H1 (cell line): ENCODE measurements at regions not wholly inside any gene's neighbourhood (a gene's known extent, or its start where the extent isn't known, plus 50 kb on each side); places are given as distances from the start of the nearest gene placed in this dataset.

Source experiments
- CTCF ChIA-PET: fragments of 300-600 bp; sonication (Branson Sonifier 250); formaldehyde crosslinking; loops from one replicate; lab custom pipeline; 2021; ENCODE audit not compliant: partially characterized antibody; lab: Charles Lee
- POLR2A ChIA-PET: fragments of 300-600 bp; sonication (Branson Sonifier 250); formaldehyde crosslinking; loops from one replicate; lab custom pipeline; 2021; ENCODE audit warnings: inconsistent platforms; ENCODE audit not compliant: partially characterized antibody; lab: Charles Lee
- DNase-seq, 2 experiments: peaks; one replicate each; pipeline versions ENCODE4 v3.0.0 to v3.0.0-alpha.2; 2010 to 2022; ENCODE audit warnings: low spot score in 2 of 2, low read depth in 1 of 2, mixed read lengths in 1 of 2
- FAIRE-seq: peaks from 2 replicates; lab custom pipeline; 2011; peaks lifted over from hg19 to GRCh38; lab: Jason Lieb, UNC
- H2AFZ ChIP-seq: 2 replicates; pipeline ENCODE4 v1.8.1; 2012; ENCODE audit warnings: low read length, inconsistent platforms
- H2AK5ac ChIP-seq: 2 replicates; pipeline ENCODE4 v1.6.1; 2013; ENCODE audit warnings: low read depth, low read length
- H2BK120ac ChIP-seq: replicated peaks from 2 replicates; pipeline ENCODE3; 2013; ENCODE audit warnings: low read depth, low read length, inconsistent platforms
- H2BK12ac ChIP-seq: 2 replicates; pipeline ENCODE4 v1.6.1; 2013; ENCODE audit warnings: low read depth, low read length
- H2BK15ac ChIP-seq: 2 replicates; pipeline ENCODE4 v1.6.1; 2013; ENCODE audit warnings: low read length
- H2BK20ac ChIP-seq: 2 replicates; pipeline ENCODE4 v1.6.1; 2013; ENCODE audit warnings: low read length
- H2BK5ac ChIP-seq: 2 replicates; pipeline ENCODE4 v1.6.1; 2013; ENCODE audit warnings: low read depth, low read length
- H3K14ac ChIP-seq: 2 replicates; pipeline ENCODE4 v1.6.1; 2013; ENCODE audit warnings: inconsistent platforms; ENCODE audit not compliant: insufficient read length
- H3K18ac ChIP-seq: 2 replicates; pipeline ENCODE4 v1.6.1; 2013; ENCODE audit warnings: low read length; ENCODE audit errors: extremely low read depth
- H3K23ac ChIP-seq: 2 replicates; pipeline ENCODE4 v1.6.1; 2013; ENCODE audit warnings: inconsistent platforms; ENCODE audit not compliant: insufficient read length
- H3K23me2 ChIP-seq: 2 replicates; pipeline ENCODE4 v1.6.1; 2013; ENCODE audit warnings: low read depth, low read length
- H3K27ac ChIP-seq: 2 replicates; pipeline ENCODE4 v1.6.1; 2011; ENCODE audit warnings: low read depth, low read length, inconsistent platforms
- H3K27me3 ChIP-seq, 4 experiments: replicated peaks in 1 of 4; 1 replicate in 1 of 4; 2 replicates in 3 of 4; pipeline versions ENCODE4 v1.6.1 to v1.8.1; 2011 to 2013; ENCODE audit warnings: low read length in 3 of 4, mild to moderate bottlenecking in 3 of 4, inconsistent platforms in 2 of 4, mixed read lengths in 2 of 4, moderate library complexity in 1 of 4; ENCODE audit not compliant: control insufficient read depth in 3 of 4, insufficient read depth in 3 of 4; ENCODE audit errors: extremely low read depth in 1 of 4
- H3K36me3 ChIP-seq, 4 experiments: 2 replicates each; pipeline versions ENCODE4 v1.6.1 to v1.8.1; 2011 to 2013; ENCODE audit warnings: mild to moderate bottlenecking in 4 of 4, low read length in 3 of 4, moderate library complexity in 2 of 4, control low read depth in 1 of 4, inconsistent platforms in 1 of 4; ENCODE audit not compliant: insufficient read depth in 4 of 4, control insufficient read depth in 2 of 4
- H3K4ac ChIP-seq: replicated peaks from 2 replicates; pipeline ENCODE3; 2013; ENCODE audit warnings: low read length, low read depth, mixed read lengths, inconsistent platforms; ENCODE audit not compliant: insufficient read length
- H3K4me1 ChIP-seq, 4 experiments: replicated peaks in 1 of 4; 1 replicate in 1 of 4; 2 replicates in 3 of 4; pipeline versions ENCODE4 v1.6.1 to v1.8.1; 2011 to 2013; ENCODE audit warnings: low read length in 3 of 4, inconsistent platforms in 2 of 4, mixed read lengths in 1 of 4; ENCODE audit not compliant: insufficient read depth in 4 of 4, control insufficient read depth in 3 of 4
- H3K4me2 ChIP-seq, 2 experiments: 2 replicates each; pipeline versions ENCODE4 v1.6.1 to v1.8.1; 2011 to 2013; ENCODE audit warnings: low read depth in 2 of 2, low read length in 2 of 2, control low read depth in 1 of 2, inconsistent platforms in 1 of 2, mild to moderate bottlenecking in 1 of 2; ENCODE audit not compliant: insufficient read depth in 1 of 2
- H3K4me3 ChIP-seq, 4 experiments: fragments of 200-600, 300-600 bp in 1 of 4; sonication (generic), shearing (Covaris generic), sonication (Bioruptor Twin) in 1 of 4; 2 replicates each; pipeline versions ENCODE4 v1.5.1 to v1.8.1; 2011 to 2016; ENCODE audit warnings: low read length in 4 of 4, low read depth in 3 of 4, control low read depth in 2 of 4, inconsistent platforms in 2 of 4, mild to moderate bottlenecking in 2 of 4, mixed read lengths in 1 of 4, moderate library complexity in 1 of 4; ENCODE audit not compliant: insufficient read depth in 2 of 4; ENCODE audit errors: extremely low read depth in 1 of 4
- H3K56ac ChIP-seq: replicated peaks from 2 replicates; pipeline ENCODE3; 2013; ENCODE audit warnings: low read depth, mild to moderate bottlenecking, mixed read lengths, low read length, inconsistent platforms; ENCODE audit not compliant: insufficient read length
- H3K79me1 ChIP-seq: 2 replicates; pipeline ENCODE4 v1.6.1; 2013; ENCODE audit warnings: low read depth, low read length, control low read depth
- H3K79me2 ChIP-seq, 2 experiments: 2 replicates each; pipeline versions ENCODE4 v1.6.1 to v1.8.1; 2012 to 2013; ENCODE audit warnings: low read length in 2 of 2, mild to moderate bottlenecking in 2 of 2, inconsistent platforms in 1 of 2; ENCODE audit not compliant: insufficient read depth in 2 of 2, control insufficient read depth in 1 of 2
- H3K9ac ChIP-seq, 4 experiments: replicated peaks in 1 of 4; 1 replicate in 1 of 4; 2 replicates in 3 of 4; pipeline versions ENCODE4 v1.6.1 to v1.8.1; 2011 to 2013; ENCODE audit warnings: low read depth in 3 of 4, low read length in 3 of 4, control low read depth in 2 of 4, mild to moderate bottlenecking in 2 of 4, moderate library complexity in 2 of 4, inconsistent platforms in 1 of 4; ENCODE audit errors: extremely low read depth in 1 of 4
- H3K9me3 ChIP-seq, 2 experiments: 2 replicates each; pipeline versions ENCODE4 v1.6.1 to v1.8.1; 2012 to 2013; ENCODE audit warnings: mild to moderate bottlenecking in 2 of 2, moderate library complexity in 2 of 2, control low read depth in 1 of 2, inconsistent platforms in 1 of 2, low read depth in 1 of 2, low read length in 1 of 2, mixed read lengths in 1 of 2; ENCODE audit not compliant: insufficient read depth in 2 of 2
- H4K20me1 ChIP-seq, 2 experiments: replicated peaks in 1 of 2; 2 replicates each; pipeline versions ENCODE3 to v1.8.1; 2011 to 2013; ENCODE audit warnings: inconsistent platforms in 2 of 2, low read length in 2 of 2, mild to moderate bottlenecking in 1 of 2; ENCODE audit not compliant: insufficient read depth in 2 of 2, control insufficient read depth in 1 of 2
- H4K5ac ChIP-seq: 2 replicates; pipeline ENCODE4 v1.6.1; 2013; ENCODE audit warnings: low read length, low read depth, mixed read lengths, inconsistent platforms; ENCODE audit not compliant: insufficient read length
- H4K8ac ChIP-seq: 2 replicates; pipeline ENCODE4 v1.8.0; 2013; ENCODE audit warnings: mild to moderate bottlenecking, moderate library complexity, low read length, inconsistent platforms; ENCODE audit not compliant: insufficient read depth; ENCODE audit errors: extremely low read depth
- H4K91ac ChIP-seq: replicated peaks from 2 replicates; pipeline ENCODE3; 2013; ENCODE audit warnings: low read length, mixed read lengths, inconsistent platforms; ENCODE audit not compliant: insufficient read length
- BACH1 ChIP-seq: IDR thresholded peaks from 2 replicates; pipeline ENCODE4 v1.6.1; 2012; ENCODE audit warnings: low read length, improper control_type of control experiment
- BCL11A ChIP-seq, 2 experiments: IDR thresholded peaks; one replicate each; pipeline ENCODE4 v1.6.1; 2011; ENCODE audit warnings: low read depth in 2 of 2, low read length in 2 of 2, mild to moderate bottlenecking in 2 of 2
- CTBP2 ChIP-seq: IDR thresholded peaks from 2 replicates; pipeline ENCODE4 v1.7.0; 2011; ENCODE audit warnings: borderline replicate concordance, mild to moderate bottlenecking, moderate library complexity, mixed read lengths, low read length; ENCODE audit not compliant: insufficient read depth, insufficient read length
- GABPA ChIP-seq: IDR thresholded peaks from 2 replicates; pipeline ENCODE4 v1.6.1; 2011; ENCODE audit warnings: mild to moderate bottlenecking, low read length, moderate library complexity, borderline replicate concordance; ENCODE audit not compliant: insufficient read depth
- GTF2F1 ChIP-seq: IDR thresholded peaks from 2 replicates; pipeline ENCODE4 v1.6.1; 2012; ENCODE audit warnings: low read depth, low read length, improper control_type of control experiment, borderline replicate concordance
- JUND ChIP-seq: IDR thresholded peaks from 2 replicates; pipeline ENCODE4 v1.6.1; 2011; ENCODE audit warnings: mild to moderate bottlenecking, improper control_type of control experiment, low read length
- KDM4A ChIP-seq: IDR thresholded peaks from one replicate; pipeline ENCODE4 v1.7.1; 2012; ENCODE audit warnings: low read depth, mild to moderate bottlenecking, moderate library complexity, low read length, inconsistent platforms; ENCODE audit not compliant: severe bottlenecking
- NRF1 ChIP-seq: IDR thresholded peaks from 2 replicates; pipeline ENCODE4 v1.6.1; 2011; ENCODE audit warnings: mild to moderate bottlenecking, low read depth, low read length, improper control_type of control experiment
- POU5F1 ChIP-seq: IDR thresholded peaks from 2 replicates; pipeline ENCODE4 v1.6.1; 2011; ENCODE audit warnings: low read depth, mild to moderate bottlenecking, low read length, moderate library complexity
- RXRA ChIP-seq: IDR thresholded peaks from 2 replicates; pipeline ENCODE4 v1.6.1; 2011; ENCODE audit warnings: low read depth, mild to moderate bottlenecking, low read length, moderate library complexity; ENCODE audit not compliant: insufficient read depth
- SIRT6 ChIP-seq: IDR thresholded peaks from one replicate; pipeline ENCODE4 v1.7.1; 2012; ENCODE audit warnings: low read length, inconsistent platforms
- SP1 ChIP-seq: IDR thresholded peaks from 2 replicates; pipeline ENCODE4 v1.6.1; 2011; ENCODE audit warnings: low read depth, low read length
- SRF ChIP-seq: IDR thresholded peaks from 2 replicates; pipeline ENCODE4 v1.6.1; 2011; ENCODE audit warnings: mild to moderate bottlenecking, low read depth, low read length, moderate library complexity
- TCF12 ChIP-seq: IDR thresholded peaks from 2 replicates; pipeline ENCODE4 v1.6.1; 2011; ENCODE audit warnings: low read depth, mild to moderate bottlenecking, low read length
- ZNF274 ChIP-seq: IDR thresholded peaks from 2 replicates; pipeline ENCODE4 v1.7.0; 2012; ENCODE audit warnings: low read length, borderline replicate concordance; ENCODE audit errors: extremely low read depth
- WGBS, 2 experiments: shearing (Covaris generic) in 1 of 2; methylation state at CpG; one replicate each; pipeline versions ENCODE4 v1.1.6 to v1.1.7; 2013 to 2015; ENCODE audit warnings: low lambda C conversion rate in 2 of 2, mixed read lengths in 2 of 2, inconsistent platforms in 1 of 2, low coverage in 1 of 2, missing lambda C conversion rate in 1 of 2; ENCODE audit not compliant: insufficient replicate concordance in 2 of 2, insufficient coverage in 1 of 2, insufficient read length in 1 of 2; ENCODE audit errors: extremely low coverage in 1 of 2, missing lambda C conversion rate in 1 of 2; 5-methylcytosine and 5-hydroxymethylcytosine counted together
- TF ChIP-seq, protein P1 (sequence below): IDR thresholded peaks from 2 replicates; pipeline ENCODE4 v1.6.1; 2012; ENCODE audit warnings: inconsistent platforms

DNA sequence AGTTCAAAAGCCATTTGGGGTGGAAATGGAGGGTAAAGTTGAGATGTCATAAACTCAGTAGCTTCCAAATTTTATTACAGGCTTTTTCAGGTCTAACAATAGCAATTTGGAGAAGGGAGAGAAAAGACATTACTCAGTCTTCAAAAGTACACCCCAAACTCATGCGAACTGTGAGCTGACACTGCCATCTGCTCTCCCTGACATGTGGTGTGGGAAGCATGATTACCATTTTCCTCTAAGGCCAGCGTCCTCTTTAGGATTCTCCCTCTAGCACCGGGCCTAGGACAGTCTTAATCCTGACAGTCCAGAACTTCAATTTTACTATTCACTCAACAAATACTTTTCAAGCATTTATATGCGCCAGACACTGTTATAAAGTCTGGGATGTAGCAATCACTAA, 536.0 kb upstream of the JARID2 start:
- H4K91ac ChIP-seq, result no peak overlapping the region
- CTCF ChIA-PET, result interaction anchor here (0.7 to 1.1 kb wide), 4 partner anchors 73 to 498 kb away, joined by 3 to 5 read pairs (median 4); no protein-coding TSS in a partner anchor
- H3K27me3 ChIP-seq, result no peaks in the 10 kb centered on the region

More for the DNA sequence above, 536.0 kb upstream of the JARID2 start:
- no peak overlapping the region for H4K5ac ChIP-seq
- no peaks in the 10 kb centered on the region for H3K79me2 ChIP-seq
- H2BK15ac ChIP-seq, result no peak overlapping the region
- no peak overlapping the region for H3K23ac ChIP-seq
- no peak overlapping the region for H3K56ac ChIP-seq
- no peak overlapping the region for H3K9ac ChIP-seq
- H2BK120ac ChIP-seq, result no peak overlapping the region
- H2BK20ac ChIP-seq, result no peak overlapping the region
- H2BK12ac ChIP-seq, result no peak overlapping the region
- H3K4me3 ChIP-seq, result no peak overlapping the region
- no peak overlapping the region for H3K4ac ChIP-seq
- POLR2A ChIA-PET, result no interaction called here
- 89% methylated on average over 4 of the region's 4 CpGs; no CpG with 5 or more reads in 1 of the 2 experiments for WGBS, 2 experiments
- H3K4me1 ChIP-seq, result peaks cover 0 to 3% (median 0%) of the 10 kb centered on the region in 4 experiments; a peak in 2 of 7 replicates
- no peak overlapping the region for H3K4me2 ChIP-seq
- no peaks in the 10 kb centered on the region for H4K20me1 ChIP-seq
- no peak overlapping the region for H2AFZ ChIP-seq
- no peak overlapping the region for H3K14ac ChIP-seq
- no peak overlapping the region for H2AK5ac ChIP-seq
- no peaks in the 10 kb centered on the region for H3K36me3 ChIP-seq
- H3K27ac ChIP-seq, result no peak overlapping the region
- no peak for TF ChIP-seq NRF1
- no peak for TF ChIP-seq SIRT6
- no peak for TF ChIP-seq GABPA
- TF ChIP-seq BCL11A (IDR thresholded peaks at IDR 0.05; ENCODE audit: low read depth in 2 of 2, low read length in 2 of 2), result no peak
- no peak for TF ChIP-seq GTF2F1
- no peak for TF ChIP-seq SP1
- TF ChIP-seq KDM4A, result no peak
- TF ChIP-seq CTBP2, result no peak
- TF ChIP-seq ZNF274, result no peak
- no peak for TF ChIP-seq TCF12
- TF ChIP-seq, protein P1, sequence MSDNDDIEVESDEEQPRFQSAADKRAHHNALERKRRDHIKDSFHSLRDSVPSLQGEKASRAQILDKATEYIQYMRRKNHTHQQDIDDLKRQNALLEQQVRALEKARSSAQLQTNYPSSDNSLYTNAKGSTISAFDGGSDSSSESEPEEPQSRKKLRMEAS, result no peak
- TF ChIP-seq SRF, result no peak
- TF ChIP-seq POU5F1, result no peak
- no peak for TF ChIP-seq RXRA
- no peak for TF ChIP-seq BACH1
- TF ChIP-seq JUND, result no peak
- H3K79me1 ChIP-seq, result no peaks in the 10 kb centered on the region
- H3K23me2 ChIP-seq, result no peaks in the 10 kb centered on the region
- no peak overlapping the region for H3K18ac ChIP-seq
- FAIRE-seq (no peak), DNase-seq (no peak)
- no peak overlapping the region for H4K8ac ChIP-seq
- no peaks in the 10 kb centered on the region; a peak in 1 of 4 replicates for H3K9me3 ChIP-seq
- no peak overlapping the region for H2BK5ac ChIP-seq
